ENCODE measurements at regions not wholly inside any gene's neighbourhood (a gene's known extent, or its start where the extent isn't known, plus 50 kb on each side); places are given as distances from the start of the nearest gene placed in this dataset.

DNA sequence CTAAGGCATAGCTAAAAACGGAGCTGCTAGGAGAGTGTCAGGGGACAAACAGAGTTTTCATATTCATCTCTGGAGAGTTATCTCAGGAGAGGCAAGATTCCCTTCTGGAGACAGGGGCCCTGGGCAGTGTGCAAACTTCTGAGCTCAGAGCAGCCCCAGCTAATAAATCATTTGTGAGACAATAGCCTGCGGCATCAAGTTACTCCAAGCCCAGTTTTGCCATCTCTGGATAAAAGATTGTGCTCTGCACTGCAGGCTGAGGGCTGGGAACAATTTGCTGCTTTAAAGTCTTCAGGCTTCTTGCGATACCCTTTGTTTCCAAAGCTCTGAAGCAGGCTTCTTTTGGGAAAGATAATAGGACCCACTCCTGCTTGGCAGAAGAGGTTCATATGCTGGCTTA, 164.3 kb upstream of the BRINP1 start:
- H3K36me3 ChIP-seq (ENCODE audit: control insufficient read depth, insufficient read depth, low read length) = no peaks in the 10 kb centered on the region
- TF ChIP-seq, protein P1, sequence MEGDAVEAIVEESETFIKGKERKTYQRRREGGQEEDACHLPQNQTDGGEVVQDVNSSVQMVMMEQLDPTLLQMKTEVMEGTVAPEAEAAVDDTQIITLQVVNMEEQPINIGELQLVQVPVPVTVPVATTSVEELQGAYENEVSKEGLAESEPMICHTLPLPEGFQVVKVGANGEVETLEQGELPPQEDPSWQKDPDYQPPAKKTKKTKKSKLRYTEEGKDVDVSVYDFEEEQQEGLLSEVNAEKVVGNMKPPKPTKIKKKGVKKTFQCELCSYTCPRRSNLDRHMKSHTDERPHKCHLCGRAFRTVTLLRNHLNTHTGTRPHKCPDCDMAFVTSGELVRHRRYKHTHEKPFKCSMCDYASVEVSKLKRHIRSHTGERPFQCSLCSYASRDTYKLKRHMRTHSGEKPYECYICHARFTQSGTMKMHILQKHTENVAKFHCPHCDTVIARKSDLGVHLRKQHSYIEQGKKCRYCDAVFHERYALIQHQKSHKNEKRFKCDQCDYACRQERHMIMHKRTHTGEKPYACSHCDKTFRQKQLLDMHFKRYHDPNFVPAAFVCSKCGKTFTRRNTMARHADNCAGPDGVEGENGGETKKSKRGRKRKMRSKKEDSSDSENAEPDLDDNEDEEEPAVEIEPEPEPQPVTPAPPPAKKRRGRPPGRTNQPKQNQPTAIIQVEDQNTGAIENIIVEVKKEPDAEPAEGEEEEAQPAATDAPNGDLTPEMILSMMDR (IDR thresholded peaks at IDR 0.05; ENCODE audit: insufficient read depth, low read length, poor library complexity, severe bottlenecking) = no peak
- no peak for DNase-seq (ENCODE audit: low read depth)
- no peak overlapping the region for H3K4me3 ChIP-seq (ENCODE audit: low read depth, low read length)
- H3K27me3 ChIP-seq (ENCODE audit: control insufficient read depth, insufficient read depth, low read length) = no peaks in the 10 kb centered on the region

DNA sequence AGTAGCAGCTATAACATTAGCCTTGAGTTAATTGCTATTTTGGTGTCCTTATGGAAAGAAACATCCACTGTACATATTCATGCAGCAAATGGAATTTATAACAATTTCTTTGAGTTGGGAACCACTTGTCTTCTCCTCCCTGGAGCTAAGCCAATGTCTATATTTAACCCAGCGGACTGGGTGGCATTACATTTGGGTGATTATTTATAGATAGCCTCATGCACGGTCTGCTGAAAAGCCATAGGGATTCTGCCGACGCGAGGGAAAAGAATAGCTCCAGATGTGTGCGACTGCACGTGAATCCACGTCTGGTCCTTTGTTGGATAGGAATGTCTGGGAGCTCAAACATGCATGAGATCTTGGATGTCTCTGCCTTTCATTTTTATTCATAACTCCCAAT, 157.5 kb upstream of the BRINP1 start:
- DNase-seq (ENCODE audit: low read depth) = no peak
- Histone ChIP-seq H3K27me3 (ENCODE audit: control insufficient read depth, insufficient read depth, low read length) (no peaks in the 10 kb centered on the region), H3K4me3 (ENCODE audit: low read depth, low read length) (no peak overlapping the region), H3K36me3 (ENCODE audit: control insufficient read depth, insufficient read depth, low read length) (no peaks in the 10 kb centered on the region)
- TF ChIP-seq, protein P1 (IDR thresholded peaks at IDR 0.05; ENCODE audit: insufficient read depth, low read length, poor library complexity, severe bottlenecking) = no peak

DNA sequence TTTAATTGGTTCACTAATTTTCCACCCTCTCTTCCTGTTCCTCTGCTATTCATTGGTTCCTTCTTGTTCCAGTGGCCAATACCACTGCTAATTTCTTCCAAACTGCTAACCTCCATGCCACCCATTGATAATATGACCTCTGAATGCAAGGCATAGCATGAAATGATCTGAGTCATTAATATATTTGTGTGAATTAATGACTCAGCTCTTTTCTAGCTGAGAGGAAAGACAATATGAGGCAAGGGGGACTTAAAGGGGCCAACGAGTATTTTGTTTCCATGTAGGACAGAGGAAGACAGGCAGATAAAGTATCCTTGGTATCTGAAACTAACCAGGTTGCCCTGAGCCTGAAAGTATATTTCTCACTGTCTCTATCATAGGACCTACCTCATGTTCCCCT, 154.3 kb upstream of the BRINP1 start:
- Histone ChIP-seq H3K4me3 (ENCODE audit: low read depth, low read length) (no peak overlapping the region), H3K27me3 (ENCODE audit: control insufficient read depth, insufficient read depth, low read length) (no peaks in the 10 kb centered on the region), H3K36me3 (ENCODE audit: control insufficient read depth, insufficient read depth, low read length) (no peaks in the 10 kb centered on the region)
- TF ChIP-seq, protein P1 (IDR thresholded peaks at IDR 0.05; ENCODE audit: insufficient read depth, low read length, poor library complexity, severe bottlenecking) = no peak
- no peak for DNase-seq (ENCODE audit: low read depth)

DNA sequence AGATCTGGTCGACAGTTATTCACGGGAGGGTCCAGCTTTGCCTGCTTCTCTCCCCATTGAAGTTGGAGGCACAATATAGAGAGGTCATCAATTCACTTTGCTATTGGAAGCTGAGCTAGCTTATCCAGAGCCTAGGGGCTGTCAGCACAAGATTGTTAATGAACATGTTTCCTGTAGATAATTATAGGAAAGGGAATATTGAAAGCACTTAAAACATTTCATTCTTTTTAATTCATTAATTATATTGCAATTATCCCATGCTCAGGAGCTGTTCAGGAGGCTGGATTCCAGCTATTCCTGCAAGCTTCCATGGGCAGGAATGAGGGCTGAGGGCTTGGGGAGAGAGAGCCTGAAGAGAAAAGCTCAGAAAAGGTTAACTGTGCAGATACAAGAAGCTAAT, 153.1 kb upstream of the BRINP1 start:
- TF ChIP-seq, protein P1 (IDR thresholded peaks at IDR 0.05; ENCODE audit: insufficient read depth, low read length, poor library complexity, severe bottlenecking) = no peak
- Histone ChIP-seq H3K4me3 (ENCODE audit: low read depth, low read length) (no peak overlapping the region), H3K27me3 (ENCODE audit: control insufficient read depth, insufficient read depth, low read length) (no peaks in the 10 kb centered on the region), H3K36me3 (ENCODE audit: control insufficient read depth, insufficient read depth, low read length) (no peaks in the 10 kb centered on the region)
- no peak for DNase-seq (ENCODE audit: low read depth)

DNA sequence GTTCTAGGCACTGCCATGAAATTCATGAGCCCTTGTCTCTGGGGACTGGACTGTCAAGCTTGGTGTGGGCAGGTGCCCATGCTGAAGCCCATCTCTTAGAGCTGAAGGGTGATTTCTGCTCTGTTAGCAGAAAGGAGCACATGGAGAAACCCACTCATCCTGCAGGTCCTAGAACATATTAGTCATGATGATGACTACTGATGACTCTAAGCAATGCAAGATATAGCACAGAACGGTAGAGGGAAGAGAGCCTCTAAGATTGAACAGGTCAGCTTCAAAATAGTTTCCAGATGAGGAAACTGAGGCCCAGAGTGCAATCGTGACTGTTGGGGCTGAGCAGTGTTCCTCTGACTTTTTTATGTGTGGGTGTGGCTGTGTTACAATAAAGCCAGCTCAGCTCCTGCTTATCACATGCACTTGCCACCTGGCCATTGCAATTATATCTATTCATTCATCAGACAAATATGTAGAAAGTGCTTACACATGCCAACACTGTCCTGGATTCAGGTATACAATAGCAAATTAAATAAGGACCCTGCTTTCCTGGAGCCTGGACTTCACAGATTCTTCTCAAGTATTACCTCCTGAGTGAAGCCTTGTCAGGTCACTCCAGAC, 140.2 kb upstream of the BRINP1 start:
- DNase-seq (ENCODE audit: low read depth) = no peak
- Histone ChIP-seq H3K36me3 (ENCODE audit: control insufficient read depth, insufficient read depth, low read length) (no peaks in the 10 kb centered on the region), H3K27me3 (ENCODE audit: control insufficient read depth, insufficient read depth, low read length) (no peaks in the 10 kb centered on the region), H3K4me3 (ENCODE audit: low read depth, low read length) (no peak overlapping the region)
- TF ChIP-seq, protein P1 (IDR thresholded peaks at IDR 0.05; ENCODE audit: insufficient read depth, low read length, poor library complexity, severe bottlenecking) = no peak

DNA sequence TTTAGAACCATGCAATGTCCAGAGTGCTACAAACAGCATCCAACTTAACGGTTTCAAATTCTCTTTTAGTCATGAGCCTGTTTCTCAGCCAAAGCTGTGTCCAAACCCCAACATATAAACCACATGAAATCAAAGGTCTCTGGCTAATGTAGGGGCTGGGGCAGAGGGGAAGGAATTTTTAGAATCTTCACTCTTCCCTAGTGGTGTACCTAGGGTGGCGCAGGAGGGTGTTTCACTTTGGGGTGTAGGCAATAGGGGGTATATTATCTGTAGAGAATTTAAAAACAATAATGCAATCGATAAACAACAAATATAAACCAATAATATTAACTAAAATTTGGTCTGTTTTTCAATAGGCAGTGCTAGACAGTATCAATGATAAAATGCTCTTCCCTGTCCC, 132.1 kb upstream of the BRINP1 start:
- DNase-seq (ENCODE audit: low read depth) = no peak
- Histone ChIP-seq H3K27me3 (ENCODE audit: control insufficient read depth, insufficient read depth, low read length) (no peaks in the 10 kb centered on the region), H3K36me3 (ENCODE audit: control insufficient read depth, insufficient read depth, low read length) (no peaks in the 10 kb centered on the region), H3K4me3 (ENCODE audit: low read depth, low read length) (no peak overlapping the region)
- TF ChIP-seq, protein P1 (IDR thresholded peaks at IDR 0.05; ENCODE audit: insufficient read depth, low read length, poor library complexity, severe bottlenecking) = no peak

Data from kidney epithelial cell (primary cell).